Right cardiac atrium (tissue), 5 donors: ENCODE measurements at regions not wholly inside any gene's neighbourhood (a gene's known extent, or its start where the extent isn't known, plus 50 kb on each side); places are given as distances from the start of the nearest gene placed in this dataset.

Experiments
- ATAC-seq, 2 donors: fragments of 200-7000 bp; cut with Tn5 transposase; one replicate each; pipeline versions ENCODE4 v1.8.0 to v1.9.1; 2020; ENCODE audit warnings: moderate library complexity in 2 of 2, mild to moderate bottlenecking in 1 of 2
- DNase-seq, 3 donors: peaks; one replicate each; pipeline ENCODE4 v3.0.0-alpha.2; 2020
- H3K27ac ChIP-seq: one replicate; pipeline ENCODE4 v1.5.1; 2013; ENCODE audit warnings: mild to moderate bottlenecking, low read length, control low read depth, moderate library complexity
- H3K27me3 ChIP-seq: one replicate; pipeline ENCODE4 v1.6.1; 2013; ENCODE audit not compliant: control insufficient read depth, insufficient read depth
- H3K4me1 ChIP-seq: one replicate; pipeline ENCODE4 v1.6.1; 2013; ENCODE audit warnings: low read length; ENCODE audit not compliant: control insufficient read depth, insufficient read depth
- H3K4me3 ChIP-seq: one replicate; pipeline ENCODE4 v1.5.1; 2013; ENCODE audit warnings: low read length, control low read depth
- H3K9me3 ChIP-seq: one replicate; pipeline ENCODE4 v1.6.1; 2013; ENCODE audit warnings: low read length; ENCODE audit not compliant: control insufficient read depth
- WGBS: extraction: QIAGEN DNeasy Blood & Tissue Kit; methylation state at CpG from one replicate; pipeline ENCODE4 v1.1.7; 2013; 5-methylcytosine and 5-hydroxymethylcytosine counted together
- intact Hi-C, 4 donors: fragments of 100-400 bp; cut with DNase I; formaldehyde crosslinking; loops; one replicate each; pipeline versions ENCODE4 v1.11.0 to v1.14.0; 2022 to 2023
- donor health status: healthy with polysubstance abuse.
- donor health status: DM: no; HTN: yes; CAD: no.
- donor health status: DM: no; HTN: no; CAD: no.
- donor health status: DM: no; HTN: yes; CAD: no; lungs with severe emphysema.
- donor health status: DM: yes; HTN: yes; CAD: no.

DNA sequence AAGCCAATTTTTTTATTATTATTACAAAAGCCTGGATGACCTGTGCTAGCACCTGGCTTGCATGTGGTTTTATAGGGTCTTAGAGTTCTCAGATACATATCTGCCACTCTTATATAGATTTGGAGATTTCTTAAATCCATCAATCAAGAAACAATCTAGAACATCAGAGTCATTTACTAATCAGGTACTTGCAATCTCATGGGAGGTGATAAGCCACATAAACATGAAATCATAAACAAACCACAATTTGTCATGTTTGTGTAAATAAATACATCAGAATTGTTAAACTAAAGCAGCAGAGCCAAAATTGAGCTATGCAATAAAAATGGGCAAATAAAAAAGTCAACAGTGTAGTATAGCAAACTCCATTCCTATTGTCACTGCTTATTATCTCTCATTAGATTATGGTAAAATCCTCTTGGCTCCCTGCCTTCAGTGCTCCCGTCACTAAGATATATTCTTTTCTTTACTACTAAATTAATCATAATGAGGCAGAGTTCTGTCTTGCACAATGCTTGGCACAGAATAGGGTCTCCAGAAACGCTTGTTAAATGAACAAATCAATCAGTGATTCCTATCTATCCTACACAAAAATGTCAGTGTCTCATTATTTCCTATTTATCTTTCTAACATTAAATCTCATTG is 108.7 kb upstream of the TTC29 start:
- intact Hi-C loops: no loop called here
- Histone ChIP-seq H3K27me3 (no peaks in the 10 kb centered on the region), H3K9me3 (no peaks in the 10 kb centered on the region), H3K4me1 (no peaks in the 10 kb centered on the region), H3K27ac (no peak overlapping the region), H3K4me3 (no peak overlapping the region)
- no peak for ATAC-seq
- 40% methylated on average over 2 of the region's 2 CpGs for WGBS
- no peak for DNase-seq

DNA sequence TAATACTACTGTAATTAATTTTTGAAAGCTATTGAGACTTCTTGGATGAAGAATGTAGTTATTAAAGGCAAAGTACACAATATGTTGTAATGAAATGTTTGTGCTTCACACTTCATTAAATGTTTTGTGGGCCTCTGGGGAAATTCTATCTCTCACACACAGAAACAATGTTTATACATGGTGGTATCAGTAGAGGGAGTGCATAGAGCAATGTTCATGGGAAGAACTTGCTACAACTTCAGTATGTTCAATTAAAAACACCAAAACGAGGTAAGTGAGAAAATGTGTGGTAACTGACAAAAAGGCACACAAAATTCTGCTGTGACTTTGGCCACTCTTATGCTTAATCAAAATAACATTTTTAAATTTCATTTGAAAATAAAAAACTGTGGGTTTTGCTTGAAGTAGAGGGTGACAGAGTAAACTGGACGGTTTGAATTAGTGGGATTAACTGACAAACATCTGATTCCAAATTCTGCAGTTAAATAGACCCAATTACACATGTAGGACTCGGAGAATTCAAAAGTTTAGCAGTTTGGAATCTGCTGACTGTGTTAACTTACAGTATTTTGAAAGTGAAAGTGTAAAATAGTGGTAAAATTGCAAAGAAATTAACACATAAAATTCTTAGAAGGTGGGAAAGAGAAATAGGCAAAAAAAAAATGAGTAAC is 111.4 kb upstream of the TTC29 start:
- ATAC-seq (no peak), DNase-seq (no peak)
- Histone ChIP-seq H3K27me3 (no peaks in the 10 kb centered on the region), H3K9me3 (no peaks in the 10 kb centered on the region), H3K4me3 (peak overlapping the region; percentile 51), H3K4me1 (peaks cover 3% of the 10 kb centered on the region), H3K27ac (no peak overlapping the region)
- intact Hi-C loops: no loop called here
- WGBS: 43% methylated on average over 3 of the region's 3 CpGs

DNA sequence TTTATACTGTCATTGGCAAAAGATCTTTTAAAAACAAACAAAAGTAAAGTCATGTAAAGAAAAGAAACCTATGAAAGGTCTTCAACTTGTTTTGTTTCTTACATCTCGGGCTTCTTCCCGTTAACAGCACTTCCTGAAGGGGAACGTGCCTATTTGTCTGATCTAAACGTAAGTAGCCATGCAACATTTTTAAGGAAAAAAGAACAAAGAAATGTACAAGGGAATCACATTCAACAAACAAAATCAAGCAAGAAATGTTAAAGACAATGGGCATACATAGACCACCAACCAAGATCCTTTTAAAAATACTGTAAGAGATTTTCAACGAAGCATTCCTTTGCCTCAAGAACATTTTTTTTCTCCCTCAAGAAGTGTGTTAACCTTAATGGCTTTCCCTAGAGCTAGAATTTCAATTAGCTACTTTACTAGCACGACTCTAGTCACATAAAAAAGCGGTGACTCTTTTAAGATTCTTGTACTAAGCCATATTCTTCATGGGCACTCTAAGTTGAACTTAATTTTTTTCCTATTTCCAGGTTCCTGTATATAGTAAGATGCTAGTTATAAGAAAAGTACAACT is 112.0 kb upstream of the TTC29 start:
- ATAC-seq: no peak
- intact Hi-C loops: no loop called here
- H3K4me3 ChIP-seq: peak overlapping the region; percentile 51
- WGBS: 47% methylated on average over 7 of the region's 7 CpGs
- H3K27ac ChIP-seq: no peak overlapping the region
- H3K27me3 ChIP-seq: no peaks in the 10 kb centered on the region
- peaks cover 3% of the 10 kb centered on the region for H3K4me1 ChIP-seq
- H3K9me3 ChIP-seq: no peaks in the 10 kb centered on the region
- DNase-seq: no peak

DNA sequence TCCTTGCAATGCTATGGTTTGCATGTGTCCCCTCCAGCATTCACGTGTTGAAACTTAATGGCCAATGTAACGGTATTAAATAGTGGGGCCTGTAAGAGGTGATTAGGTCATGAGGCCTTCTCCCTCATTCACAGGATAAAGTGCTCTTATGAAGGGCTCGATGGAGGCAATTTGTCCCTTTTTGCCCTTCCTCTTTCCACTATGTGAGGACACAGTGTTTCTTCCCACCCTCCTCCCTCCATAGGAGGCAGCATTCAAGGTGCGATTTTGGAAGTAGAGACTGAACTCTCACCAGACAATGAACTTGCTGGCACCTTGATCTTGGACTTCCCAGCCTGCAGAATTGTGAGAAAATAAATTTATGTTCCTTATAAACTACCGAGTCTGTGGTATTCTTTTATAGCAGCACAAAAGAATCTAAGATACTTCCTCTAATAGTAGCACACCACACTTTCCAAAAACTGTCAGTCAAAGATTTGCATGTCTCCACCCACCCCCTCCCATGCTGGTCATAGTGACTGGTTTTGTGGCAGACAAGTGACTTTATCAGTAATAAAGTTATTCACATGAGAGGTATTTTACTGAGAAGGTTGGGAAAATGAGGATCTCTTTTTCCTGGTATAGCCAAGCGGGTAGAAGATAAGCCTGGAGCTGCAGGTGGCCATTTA is 113.5 kb upstream of the TTC29 start:
- Histone ChIP-seq H3K4me3 (no peak overlapping the region), H3K27me3 (no peaks in the 10 kb centered on the region), H3K27ac (no peak overlapping the region), H3K4me1 (peaks cover 3% of the 10 kb centered on the region), H3K9me3 (no peaks in the 10 kb centered on the region)
- DNase-seq (no peak), ATAC-seq (no peak)
- WGBS: 89% methylated on average over 6 of the region's 6 CpGs
- intact Hi-C loops: no loop called here

DNA sequence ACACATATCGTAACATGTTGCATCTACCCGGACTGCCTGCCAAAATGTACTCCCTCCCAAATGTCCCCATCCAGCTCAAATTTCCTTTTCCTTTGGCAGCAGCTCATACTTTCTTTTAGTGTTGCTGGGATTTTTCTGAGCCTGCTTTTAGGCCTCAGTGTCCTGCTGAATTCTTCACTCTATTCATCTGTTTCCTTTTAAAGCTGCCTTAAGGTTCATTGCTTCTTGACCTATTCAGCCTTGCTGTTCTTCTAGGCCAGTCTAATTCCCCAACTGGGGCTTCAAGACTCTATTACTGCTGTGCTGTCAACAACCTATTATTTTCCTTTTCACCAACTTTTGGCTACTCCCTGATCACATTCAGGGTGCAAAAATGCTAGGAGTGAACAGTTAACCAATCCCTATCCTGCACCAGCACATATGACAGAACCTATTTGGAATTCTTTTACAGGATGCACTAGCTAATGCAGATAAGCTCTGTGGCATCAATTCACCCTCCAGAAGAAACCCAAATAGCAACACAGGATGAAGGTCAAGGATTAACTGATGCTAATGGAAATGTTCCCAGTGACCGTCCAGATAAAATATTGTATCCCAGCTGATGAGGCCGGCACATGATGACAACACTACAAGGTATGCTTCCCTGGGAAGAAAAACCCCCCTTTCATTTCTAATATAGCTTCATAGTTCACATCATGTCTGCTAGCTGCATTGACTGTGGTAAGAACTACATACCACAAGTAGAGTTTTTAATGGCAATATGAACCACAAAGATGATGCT is 114.7 kb upstream of the TTC29 start:
- WGBS: 30% methylated on average over 4 of the region's 4 CpGs
- no peak for DNase-seq
- Histone ChIP-seq H3K27me3 (no peaks in the 10 kb centered on the region), H3K4me3 (no peak overlapping the region), H3K27ac (no peak overlapping the region), H3K9me3 (no peaks in the 10 kb centered on the region), H3K4me1 (peaks cover 3% of the 10 kb centered on the region)
- ATAC-seq: peak in 1 of 2 donors; percentile 59
- intact Hi-C loops: no loop called here

DNA sequence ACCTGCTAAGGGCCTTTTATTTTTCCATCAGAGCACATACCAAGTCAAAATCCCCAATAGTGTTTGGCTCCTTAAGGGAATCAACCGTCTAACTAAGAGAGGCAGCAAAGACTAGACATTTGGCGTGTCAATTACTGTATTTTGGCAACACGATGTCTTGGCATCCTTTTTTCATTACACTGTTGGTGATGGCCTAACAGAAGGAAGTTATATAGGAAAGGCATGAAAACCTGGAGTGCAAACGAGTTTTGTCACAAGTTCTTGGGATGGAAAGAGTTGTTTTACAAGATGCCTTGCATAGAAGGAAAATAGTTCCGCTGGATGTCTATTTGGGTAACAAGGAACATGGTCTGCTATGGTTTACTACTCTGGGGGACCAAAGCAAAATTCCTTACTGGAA is 119.2 kb upstream of the TTC29 start:
- Histone ChIP-seq H3K9me3 (no peaks in the 10 kb centered on the region), H3K27ac (no peak overlapping the region), H3K27me3 (no peaks in the 10 kb centered on the region), H3K4me3 (no peak overlapping the region), H3K4me1 (peaks cover 3% of the 10 kb centered on the region)
- no peak for DNase-seq
- ATAC-seq: no peak
- 82% methylated on average over 5 of the region's 5 CpGs for WGBS
- intact Hi-C loops: no loop called here

DNA sequence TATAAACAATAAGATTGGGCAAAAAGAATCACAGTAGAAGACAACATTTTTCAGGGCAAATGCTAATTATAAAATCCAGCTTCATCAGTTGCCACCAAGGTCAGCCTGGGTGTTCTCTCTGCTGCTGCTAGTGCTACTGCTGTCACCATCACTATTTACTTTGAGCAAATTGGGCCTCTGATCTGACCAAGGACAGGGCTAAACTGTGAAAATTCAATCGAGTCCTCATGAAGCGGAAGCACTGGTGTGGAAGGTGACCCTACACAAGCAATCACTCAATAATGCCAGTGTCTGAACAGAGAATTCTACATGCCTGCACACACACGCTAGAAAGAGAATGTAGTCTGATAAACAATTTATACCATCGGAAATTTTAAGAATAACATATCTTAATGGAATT is 122.9 kb upstream of the TTC29 start:
- Histone ChIP-seq H3K27ac (no peak overlapping the region), H3K4me1 (no peaks in the 10 kb centered on the region), H3K9me3 (no peaks in the 10 kb centered on the region), H3K4me3 (no peak overlapping the region), H3K27me3 (no peaks in the 10 kb centered on the region)
- DNase-seq (no peak), ATAC-seq (no peak)
- intact Hi-C loops: no loop called here
- WGBS: 83% methylated on average over 4 of the region's 4 CpGs

DNA sequence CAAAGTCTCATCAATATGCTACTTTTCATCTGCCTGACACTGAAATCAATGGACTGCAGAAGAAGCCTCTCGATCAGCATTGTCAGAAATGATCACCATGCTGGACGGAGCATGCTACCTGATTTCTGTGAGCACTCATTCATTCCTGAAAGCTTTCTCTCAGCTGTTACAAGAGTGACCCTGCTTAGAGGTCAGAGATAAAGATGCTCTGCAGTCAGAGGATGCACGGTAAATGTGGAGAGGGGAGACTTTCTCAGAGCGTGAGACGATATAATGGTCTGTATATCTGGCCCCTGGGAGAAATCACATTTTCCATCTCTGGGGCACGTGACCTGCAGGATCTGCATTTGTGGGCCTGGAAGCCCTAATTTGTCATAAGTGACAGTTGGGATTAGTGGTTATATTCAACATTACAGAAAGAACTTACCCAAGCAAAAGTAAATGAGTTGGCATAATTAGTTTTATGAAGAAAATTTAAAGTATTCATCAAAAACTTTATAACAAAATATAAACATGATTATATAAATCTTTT is 125.6 kb upstream of the TTC29 start:
- H3K4me1 ChIP-seq: no peaks in the 10 kb centered on the region
- no peaks in the 10 kb centered on the region for H3K27me3 ChIP-seq
- ATAC-seq (no peak), DNase-seq (no peak)
- no peaks in the 10 kb centered on the region for H3K9me3 ChIP-seq
- no peak overlapping the region for H3K27ac ChIP-seq
- WGBS: 72% methylated on average over 6 of the region's 6 CpGs
- intact Hi-C loops: no loop called here
- no peak overlapping the region for H3K4me3 ChIP-seq

DNA sequence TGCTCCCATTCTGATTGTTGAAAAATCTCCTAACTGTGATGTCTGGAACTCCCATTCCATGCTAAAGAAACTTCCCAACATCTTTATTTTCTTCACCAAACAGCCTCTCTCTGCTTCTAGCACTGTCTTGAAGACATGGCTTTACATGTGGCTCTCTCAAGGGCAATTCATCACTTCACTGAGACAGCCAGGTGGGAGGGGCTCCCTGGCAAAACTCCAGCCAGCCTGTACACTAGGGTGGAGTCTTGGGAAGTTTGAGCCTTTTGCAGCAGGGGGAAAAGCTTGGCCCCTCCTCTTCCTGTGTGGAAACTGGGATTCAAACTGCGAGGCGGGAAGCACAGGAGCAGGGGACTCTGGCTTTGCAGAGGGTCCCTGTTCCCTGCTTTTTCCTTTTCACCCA is 130.5 kb upstream of the TTC29 start:
- Histone ChIP-seq H3K9me3 (no peaks in the 10 kb centered on the region), H3K4me3 (no peak overlapping the region), H3K27me3 (no peaks in the 10 kb centered on the region), H3K27ac (no peak overlapping the region), H3K4me1 (peaks cover 2% of the 10 kb centered on the region)
- intact Hi-C loops: no loop called here
- DNase-seq: peak; percentile 14 to 64 (median 58)
- WGBS: 60% methylated on average over 2 of the region's 2 CpGs
- ATAC-seq: peak in 1 of 2 donors; percentile 61

DNA sequence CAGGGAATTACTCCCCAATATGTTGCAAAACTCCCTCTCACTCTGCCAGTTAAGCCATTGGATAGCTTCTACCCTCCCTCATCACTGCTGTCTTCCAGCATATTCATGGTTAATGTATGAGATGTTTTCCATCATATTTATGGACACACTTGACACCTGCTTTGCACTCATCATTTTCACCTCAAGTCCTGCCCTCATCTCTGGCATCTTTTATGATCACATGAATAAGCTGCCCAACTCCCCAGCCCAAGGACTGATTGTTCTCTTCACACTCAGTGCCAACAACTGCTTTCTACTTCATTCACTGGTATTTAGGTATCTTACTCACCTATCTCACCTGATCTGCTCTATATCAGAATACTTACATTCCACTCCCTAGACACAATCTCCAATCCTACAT is 131.1 kb upstream of the TTC29 start:
- DNase-seq: no peak
- Histone ChIP-seq H3K27ac (no peak overlapping the region), H3K4me3 (no peak overlapping the region), H3K9me3 (no peaks in the 10 kb centered on the region), H3K27me3 (no peaks in the 10 kb centered on the region), H3K4me1 (peaks cover 2% of the 10 kb centered on the region)
- intact Hi-C loops: no loop called here
- peak; percentile 47 to 61 for ATAC-seq
